ENCODE measurements at regions not wholly inside any gene's neighbourhood (a gene's known extent, or its start where the extent isn't known, plus 50 kb on each side); places are given as distances from the start of the nearest gene placed in this dataset.

DNA sequence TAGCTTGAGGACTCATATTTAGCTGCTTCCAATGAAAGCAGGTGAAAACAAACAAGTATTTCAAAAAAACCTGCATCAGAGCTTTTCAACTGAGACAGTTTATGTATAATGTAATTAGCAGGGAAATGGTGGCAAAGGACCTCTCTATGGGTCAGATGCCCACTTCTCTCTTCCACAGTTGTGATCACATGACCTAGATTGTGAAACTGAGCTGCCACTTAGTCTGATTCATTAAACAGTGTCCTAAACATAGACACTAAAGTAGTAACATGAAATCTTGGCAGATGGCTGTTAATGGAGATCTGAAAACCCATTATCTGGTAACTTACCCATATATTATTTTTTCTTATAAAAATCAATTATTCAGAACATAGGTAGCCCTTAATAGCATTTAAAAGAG lies 663.6 kb upstream of the RIOK2 start:
- no peak for DNase-seq (ENCODE audit: low spot score)

DNA sequence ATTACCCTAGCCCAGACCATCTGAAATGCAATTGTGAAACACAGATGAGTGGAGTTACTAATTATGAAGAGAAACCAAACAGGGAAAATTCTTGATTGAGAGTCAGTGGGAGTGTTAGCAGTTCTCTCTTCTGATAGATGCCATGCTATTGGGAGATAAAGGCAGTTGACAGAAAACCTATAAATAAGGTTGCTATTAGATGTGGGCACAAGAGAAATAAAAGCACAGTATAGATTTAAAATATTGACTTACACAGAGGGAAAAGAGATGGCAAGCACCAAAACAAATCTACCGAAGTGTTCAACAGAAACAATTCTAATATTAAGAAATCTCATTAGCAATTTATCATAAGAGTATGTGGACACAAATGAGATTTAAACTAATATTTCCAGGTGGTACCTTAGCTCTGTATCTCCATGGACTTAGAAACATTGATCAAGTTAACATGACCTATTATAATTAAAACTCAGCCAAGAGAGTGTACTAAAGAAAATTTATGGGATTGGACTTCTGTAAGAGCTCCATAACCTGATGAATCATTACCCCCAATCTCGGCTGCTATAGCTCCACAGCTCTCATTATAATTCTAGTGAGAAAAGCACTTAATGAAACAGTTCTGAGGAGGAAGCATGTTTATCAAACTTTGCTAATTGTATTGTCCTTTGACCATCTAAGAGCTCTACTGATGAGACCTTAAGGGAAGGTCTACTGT lies 665.0 kb upstream of the RIOK2 start:
- DNase-seq (ENCODE audit: low spot score) = no peak

DNA sequence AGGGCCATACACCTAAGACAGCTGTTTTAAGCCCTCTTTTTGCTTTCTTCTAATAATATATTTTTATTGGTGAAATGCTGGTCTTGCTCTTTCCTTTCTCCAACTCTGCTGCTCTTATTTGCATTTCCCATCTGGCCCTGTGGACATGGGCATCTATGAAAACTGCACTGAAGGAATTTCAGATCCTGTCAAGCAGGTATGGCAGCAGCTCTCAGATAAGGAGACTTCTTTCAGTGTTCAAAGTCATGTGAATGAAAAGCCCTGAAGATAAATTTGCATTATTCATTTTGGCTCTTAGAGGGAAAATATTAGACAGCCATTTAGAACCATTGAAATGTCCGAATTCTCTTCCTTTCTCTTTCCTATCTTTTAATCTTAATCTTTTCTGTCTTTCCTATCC lies 668.0 kb upstream of the RIOK2 start:
- DNase-seq (ENCODE audit: low spot score) = no peak

DNA sequence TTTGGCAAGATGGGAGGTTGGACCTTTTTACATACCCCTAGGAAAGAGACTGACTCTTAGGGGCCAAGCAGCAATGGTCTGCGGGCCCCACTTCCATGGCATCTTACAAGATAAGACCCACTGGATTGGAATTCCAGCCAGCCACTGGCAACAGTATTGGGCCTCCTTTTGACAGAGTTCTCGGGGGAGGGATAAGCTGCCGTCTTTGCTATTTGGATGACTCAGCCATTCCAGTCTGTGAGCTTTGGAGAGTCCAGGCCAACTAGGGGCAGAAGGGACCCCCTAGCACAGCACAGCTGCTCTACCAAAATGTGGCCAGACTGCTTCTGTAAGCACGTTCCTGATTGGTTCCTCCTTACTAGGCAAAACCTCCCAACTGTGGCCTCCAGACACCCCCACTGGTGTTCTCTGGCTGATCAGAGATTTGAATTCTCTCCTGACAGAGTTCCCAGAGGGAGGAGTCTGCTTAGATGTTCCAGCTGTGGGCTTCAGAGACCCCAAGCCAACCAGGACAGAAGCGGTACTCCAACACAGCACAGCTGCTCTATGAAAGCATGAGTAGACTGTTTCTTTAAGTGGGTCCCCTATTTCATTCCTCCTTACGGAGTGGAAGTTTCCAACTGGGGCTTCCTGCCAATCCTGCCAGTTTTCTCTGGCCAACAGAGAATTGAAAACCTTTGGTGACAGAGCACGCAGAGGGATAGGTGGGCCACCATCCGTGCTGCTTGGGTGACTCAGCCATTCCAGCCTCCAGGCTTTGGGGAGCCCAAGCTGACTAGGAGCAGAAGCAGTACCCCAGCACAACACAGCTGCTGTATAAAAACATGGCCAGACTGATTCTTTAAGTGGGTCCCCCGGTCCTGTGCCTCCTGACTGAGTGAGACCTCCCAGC lies 672.1 kb upstream of the RIOK2 start:
- no peak for DNase-seq (ENCODE audit: low spot score)

DNA sequence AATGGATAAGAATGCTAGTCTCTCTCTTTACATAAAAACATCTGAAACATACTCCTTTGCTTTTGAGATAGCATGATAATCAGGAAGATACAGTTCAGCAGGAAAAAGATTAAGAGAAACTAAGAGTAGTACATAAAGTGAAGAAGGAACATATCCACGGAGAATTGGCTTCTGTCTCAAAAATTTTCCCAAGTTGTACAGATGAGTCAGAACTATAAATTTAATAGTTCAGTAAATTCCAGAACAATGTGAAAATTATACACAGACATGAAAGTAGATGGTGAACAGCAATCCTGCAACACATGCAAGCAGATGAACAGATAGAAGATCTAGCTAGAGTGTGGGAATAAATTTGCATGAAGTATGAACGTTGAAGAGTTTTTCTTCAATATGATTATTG lies 691.4 kb upstream of the RIOK2 start:
- DNase-seq (ENCODE audit: low spot score) = no peak

DNA sequence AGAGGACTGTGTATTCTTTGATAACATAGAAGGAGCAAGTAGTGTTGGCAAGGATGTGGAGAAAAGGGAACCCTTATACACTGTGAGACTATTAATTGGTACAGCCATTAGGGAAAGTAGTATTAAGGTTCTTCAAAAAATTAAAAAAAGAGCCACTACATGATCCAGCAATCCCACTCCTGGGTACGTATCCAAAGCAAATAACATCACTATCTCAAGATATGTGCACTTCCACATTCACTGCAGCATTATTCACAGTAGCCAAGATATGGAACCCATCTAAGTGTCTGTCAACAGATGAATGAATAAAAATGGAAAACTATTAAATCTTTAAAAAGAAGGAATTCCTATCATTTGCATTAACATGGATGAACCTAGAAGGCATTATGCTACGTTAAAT lies 693.2 kb upstream of the RIOK2 start:
- DNase-seq (ENCODE audit: low spot score) = no peak

DNA sequence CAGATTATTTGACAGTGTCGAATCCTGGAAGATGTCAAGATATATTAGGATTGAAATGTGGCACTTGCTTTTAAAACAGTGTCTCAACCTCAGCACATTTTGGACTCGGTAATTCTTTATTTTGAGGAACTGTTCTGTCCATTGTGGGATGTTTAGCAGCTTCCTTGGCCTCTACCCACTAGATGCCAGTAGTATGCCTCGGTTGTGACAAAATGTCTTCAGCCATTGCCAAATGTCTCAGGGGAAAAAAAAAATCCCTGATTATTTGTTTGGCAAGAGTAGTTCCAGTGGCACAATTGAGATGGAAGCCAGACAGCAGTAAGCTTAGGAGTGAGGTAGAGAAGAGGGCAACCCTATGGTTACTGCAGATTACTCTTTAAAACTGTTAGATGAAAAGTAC lies 694.5 kb upstream of the RIOK2 start:
- DNase-seq (ENCODE audit: low spot score) = no peak

DNA sequence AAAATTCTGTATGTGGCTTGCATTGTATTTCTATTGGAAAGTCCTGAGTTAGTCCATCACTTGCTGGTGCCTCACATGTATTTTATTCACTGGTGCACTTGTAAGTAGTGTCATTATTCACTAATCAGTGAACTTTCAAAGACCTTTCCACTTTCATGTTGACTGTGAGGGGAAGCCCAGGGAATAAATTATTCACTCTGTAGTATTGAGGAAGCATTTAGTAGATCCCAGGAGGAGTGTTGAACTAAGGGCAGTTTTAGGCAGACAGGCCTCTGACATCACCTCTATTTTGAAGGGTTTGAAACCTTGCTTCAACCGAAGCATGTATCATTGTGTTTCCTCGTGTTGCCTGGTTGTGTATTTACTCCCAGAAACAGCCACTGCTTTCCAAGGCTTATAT lies 705.4 kb upstream of the RIOK2 start:
- DNase-seq (ENCODE audit: low spot score) = no peak

DNA sequence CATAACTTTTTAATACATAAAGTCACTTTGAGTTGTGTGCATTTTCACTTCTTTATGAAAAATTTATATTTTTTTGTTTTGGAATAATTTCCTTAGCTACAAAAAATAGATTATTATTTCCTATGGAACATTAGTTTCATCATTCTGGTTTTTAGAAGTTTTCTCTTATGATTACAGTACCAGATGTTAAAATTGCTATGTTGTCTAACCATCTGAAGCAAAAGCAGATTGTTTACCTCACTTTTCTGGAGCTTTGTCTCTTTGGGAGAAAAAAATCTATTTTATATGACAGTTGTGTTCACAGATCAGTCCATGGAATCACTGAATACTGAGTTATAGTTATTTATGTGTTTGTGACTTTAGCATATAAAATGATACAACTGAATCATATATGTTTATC lies 708.9 kb upstream of the RIOK2 start:
- no peak for DNase-seq (ENCODE audit: low spot score)

DNA sequence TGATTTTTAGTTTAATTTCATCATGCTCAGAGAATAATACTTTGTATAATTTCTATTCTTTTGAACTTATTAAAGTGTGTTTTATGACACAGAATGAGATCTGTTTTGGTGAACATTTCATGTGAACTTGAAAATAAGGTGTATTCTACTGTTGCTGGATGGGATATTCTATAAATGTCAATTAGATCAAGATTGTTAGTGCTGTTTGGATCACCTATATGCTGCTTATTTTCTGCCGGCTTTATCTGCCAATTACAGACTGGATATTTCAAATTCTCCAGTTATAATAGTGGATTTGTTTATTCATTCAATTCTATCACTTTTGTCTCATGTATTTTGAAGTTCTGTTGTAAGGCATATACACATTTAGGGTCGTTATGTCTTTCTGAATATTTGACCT lies 720.7 kb upstream of the RIOK2 start:
- DNase-seq (ENCODE audit: low spot score) = no peak

DNA sequence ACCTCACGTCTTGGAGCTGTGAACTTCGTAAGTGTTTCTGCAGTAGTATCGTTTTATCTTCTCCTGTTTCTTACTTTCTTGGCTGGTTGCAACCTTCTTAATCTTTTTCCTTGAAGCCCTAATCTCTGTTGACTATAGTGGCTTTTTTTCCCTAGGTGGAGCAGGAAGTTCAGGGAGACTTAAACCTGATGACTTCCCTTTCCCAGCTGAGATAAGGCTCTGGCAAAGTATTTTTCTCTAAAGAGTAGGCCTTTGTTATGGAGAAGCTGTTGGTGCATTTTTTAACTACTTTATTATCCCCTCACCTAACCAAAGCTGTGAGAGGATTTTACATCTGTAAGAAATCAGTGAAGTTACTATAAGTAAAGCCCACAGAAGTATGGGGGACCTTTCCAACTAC lies 723.1 kb upstream of the RIOK2 start:
- DNase-seq (ENCODE audit: low spot score) = no peak

DNA sequence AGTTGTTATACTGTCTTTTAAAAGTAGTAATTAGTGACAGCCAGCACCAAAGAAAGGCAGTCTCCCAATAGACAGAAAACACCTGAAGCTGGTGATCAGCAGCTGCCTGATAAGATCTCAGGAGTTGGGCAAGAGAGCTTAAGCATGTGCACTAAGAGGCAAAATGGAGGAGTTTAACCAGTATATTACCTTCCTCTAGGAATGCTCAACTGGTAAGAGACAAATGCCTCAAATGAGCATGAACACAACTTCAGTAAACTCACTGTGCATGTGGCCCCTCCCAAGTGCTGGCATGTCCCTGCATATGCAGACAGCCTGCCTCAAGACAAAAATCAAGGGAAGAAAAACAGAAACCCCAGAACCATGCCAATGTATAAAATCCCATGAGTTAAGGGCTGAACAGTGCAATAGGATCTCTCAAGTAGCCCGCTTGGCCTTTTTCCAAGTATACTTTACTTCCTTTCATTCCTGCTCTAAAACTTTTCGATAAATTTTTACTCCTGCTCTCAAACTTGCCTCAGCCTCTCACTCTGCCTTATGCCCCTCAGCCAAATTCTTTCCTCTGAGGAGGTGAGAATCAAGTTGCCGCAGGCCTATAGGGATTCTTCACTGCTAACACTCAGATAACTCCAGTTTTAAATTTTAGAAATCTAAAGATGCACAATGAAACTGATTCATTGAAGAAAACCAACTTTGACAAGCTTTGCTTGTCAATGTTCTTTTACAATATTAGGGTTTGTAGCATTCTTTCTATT lies 724.8 kb upstream of the RIOK2 start:
- DNase-seq (ENCODE audit: low spot score) = no peak

DNA sequence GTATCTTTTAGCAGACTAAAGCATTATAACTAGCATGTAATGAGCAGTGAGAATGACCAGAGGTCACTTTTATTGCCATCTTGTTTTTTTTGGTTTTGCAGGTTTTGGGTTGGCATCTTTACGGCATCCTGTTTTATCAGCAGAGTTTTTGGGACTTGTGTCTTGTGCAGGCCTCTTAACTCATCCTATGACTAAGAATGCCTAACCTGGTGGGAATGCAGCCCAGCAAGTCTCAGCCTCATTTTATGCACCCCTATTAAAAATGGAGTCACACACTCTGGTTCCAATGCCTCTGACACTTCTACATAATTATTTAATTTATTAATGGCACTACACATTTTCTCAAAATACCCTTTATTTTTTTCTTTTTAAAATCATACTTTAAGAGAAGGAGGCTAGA lies 726.5 kb upstream of the RIOK2 start:
- no peak for DNase-seq (ENCODE audit: low spot score)

DNA sequence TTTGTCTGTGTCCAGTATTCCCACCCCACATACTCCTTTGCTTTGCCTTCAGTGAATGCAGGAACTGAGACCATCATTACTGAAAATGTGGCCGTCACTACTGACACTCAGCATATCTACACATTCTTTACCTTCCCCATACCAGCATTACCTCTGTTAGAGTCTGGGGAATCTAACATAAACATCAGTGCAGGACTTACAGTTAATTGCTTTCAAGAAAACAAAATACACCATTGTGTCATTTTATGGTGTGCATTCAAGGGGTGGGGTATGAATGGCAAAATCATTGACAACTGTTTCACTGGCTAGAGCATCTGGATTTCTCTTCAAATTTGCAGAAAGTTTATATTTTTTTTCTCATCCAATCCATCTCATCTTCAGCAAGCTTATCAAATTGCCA lies 731.4 kb upstream of the RIOK2 start:
- no peak for DNase-seq (ENCODE audit: low spot score)

DNA sequence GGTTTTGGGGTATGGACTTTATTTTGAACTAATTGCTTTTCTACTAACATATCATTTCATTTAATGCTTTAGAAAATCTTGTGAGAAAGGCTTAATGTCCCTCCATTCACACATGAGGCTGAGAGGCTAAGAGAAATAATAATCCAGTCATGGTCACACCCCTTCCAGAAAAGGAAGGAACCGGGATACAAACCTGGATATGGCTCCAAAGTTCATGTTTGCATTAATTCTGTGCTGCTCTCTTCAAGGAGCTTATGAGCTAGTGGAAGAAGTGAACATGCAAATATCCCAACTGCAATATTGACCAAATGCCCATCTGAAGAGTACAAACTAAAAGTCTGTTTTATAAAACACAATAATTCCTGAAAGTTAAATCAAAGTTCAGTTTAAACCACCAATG lies 732.1 kb upstream of the RIOK2 start:
- no peak for DNase-seq (ENCODE audit: low spot score)

DNA sequence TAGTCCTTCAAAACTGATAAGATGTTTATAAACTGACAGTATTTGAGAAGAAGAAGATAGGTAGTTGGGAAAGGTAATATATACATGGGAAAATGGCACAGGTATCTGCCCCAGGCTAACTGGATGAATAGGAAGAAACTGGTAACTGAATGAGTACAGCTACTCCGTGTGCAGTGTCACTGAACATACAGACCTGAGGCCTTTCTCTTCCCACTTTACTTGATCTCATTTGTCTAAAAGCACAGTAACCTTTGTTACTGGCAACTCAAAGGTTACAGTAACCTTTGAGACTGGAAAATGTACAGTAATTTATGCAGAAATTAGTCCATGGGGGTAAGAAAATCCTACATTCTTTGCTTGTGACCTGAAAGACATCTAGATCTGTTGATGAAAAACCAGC lies 735.0 kb upstream of the RIOK2 start:
- no peak for DNase-seq (ENCODE audit: low spot score)

DNA sequence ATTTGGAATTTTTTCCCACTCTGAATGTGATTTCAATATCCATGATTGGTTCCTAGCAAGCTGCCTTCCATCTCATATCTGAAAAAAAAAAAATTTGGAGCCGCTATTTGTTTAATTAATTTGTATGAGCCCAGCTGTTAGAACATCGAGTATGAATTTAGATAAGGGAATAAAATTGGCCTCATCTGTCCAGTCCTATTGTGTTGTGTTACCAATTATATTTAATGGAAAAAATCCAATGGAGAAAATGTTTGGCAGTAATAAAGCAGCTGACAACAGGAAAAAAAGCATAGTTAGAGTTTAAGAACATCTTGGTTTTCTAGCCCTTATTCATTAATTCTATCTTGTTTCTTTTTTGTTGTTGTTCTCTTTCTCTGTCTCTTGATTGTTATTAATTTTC lies 735.6 kb upstream of the RIOK2 start:
- DNase-seq (ENCODE audit: low spot score) = no peak

DNA sequence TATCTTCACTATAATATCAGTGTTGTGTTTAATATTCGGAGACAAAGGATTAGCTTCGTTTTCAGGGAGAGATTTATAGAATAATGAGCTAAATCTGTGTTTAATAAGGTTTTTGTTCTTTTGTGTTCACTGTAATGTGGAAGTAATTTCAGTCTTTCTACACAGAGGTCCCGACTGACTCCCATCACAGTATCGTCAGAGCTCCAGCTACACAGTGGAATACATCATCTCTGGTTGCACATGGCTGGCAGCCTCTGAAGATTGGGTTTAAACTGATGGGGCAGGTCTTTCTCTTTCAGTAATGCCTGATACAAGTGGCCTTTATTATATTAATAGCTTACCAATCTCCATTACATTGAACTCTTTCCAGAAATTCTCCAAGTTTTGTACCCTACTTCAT lies 736.7 kb upstream of the RIOK2 start:
- DNase-seq (ENCODE audit: low spot score) = no peak

DNA sequence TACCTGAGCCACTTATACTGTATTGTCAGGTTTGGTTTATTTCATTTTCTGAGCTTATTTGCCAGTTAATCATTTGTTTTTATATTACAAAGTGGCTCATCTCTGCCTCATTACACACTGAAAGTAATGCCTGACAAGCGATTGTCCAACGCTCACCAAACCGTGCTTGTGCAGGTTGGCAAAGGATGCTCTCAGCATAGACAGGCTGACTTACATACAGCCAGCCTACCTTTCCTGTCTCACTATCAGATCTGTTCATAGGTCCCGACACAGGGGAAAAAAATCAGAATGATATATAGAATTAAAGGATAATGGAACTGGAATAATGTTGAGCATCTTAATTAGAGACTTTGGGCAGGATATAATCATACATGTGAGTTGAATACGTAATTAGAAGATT lies 739.7 kb upstream of the RIOK2 start:
- DNase-seq (ENCODE audit: low spot score) = no peak

DNA sequence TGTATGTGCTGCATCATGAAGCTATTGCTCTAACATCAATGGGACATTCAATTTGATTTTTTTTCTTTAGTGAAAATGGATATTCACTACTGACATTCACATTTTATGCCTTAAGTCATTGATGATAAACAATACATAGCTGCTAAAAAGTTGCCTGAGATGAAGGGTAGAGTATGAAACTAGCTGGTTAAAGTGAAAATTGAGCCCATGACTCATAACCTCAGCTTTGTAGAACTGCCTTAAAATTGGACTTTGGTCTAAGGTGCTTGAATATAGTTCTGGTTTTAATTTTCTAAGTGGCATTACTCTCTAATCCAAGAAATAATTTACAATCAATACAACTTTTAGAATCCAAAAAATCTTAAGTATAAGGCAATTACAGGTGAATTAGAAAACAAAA lies 740.4 kb upstream of the RIOK2 start:
- DNase-seq (ENCODE audit: low spot score) = no peak

DNA sequence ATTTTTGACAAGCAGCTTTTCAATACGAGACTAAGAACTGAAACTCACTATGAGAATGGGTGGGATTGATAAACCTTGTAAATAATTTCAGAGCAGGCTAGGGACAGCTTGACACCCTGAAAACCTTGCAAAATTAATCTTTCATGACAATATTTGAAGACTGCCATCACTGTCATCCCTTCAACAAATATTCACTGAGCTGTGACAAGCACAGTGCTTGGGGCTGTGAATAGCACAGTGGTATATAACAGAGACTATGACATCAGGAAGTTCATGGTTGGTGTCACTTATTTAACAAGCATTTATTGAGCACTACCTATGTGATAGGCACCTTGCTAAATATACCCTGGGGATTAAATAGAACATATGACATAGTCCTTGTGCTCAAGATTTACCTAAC lies 741.0 kb upstream of the RIOK2 start:
- no peak for DNase-seq (ENCODE audit: low spot score)

DNA sequence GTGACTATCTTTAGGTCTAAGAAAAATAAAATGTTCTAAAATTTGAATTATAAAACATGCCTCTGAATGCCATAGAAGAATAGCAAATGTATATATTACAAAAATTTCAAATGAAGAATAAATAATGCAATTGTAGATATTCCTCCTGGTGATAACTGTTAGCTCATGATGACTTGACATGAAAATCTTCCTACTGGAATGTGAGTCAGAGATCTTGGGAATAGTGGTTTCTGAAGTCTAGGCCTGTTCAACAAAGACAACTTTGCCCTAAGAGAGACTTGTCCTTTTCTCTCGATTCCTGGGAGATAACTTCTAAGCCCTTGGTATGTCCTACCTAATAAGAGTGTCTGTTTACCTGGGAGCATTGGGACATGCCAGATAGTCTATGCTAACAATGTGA lies 746.3 kb upstream of the RIOK2 start:
- DNase-seq (ENCODE audit: low spot score) = no peak

DNA sequence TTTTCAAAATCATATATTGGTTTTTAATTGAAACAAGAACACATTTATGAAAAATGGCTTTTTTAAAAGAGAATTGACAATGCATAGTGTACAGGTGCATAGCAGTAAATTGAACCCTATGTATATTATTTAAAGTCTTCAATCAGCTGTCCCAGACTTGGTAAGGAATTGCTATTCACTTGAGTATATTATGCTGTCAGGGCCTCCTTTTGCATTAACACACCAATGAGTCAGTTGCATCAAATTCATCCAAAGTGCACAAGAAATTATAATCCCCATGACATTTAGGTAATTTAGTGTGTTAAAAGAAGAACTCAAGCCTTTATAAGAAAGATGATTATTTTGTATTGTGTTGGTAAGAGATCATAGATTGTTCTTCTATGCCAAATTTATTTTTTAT lies 748.8 kb upstream of the RIOK2 start:
- DNase-seq (ENCODE audit: low spot score) = no peak
